ENCODE measurements at regions not wholly inside any gene's neighbourhood (a gene's known extent, or its start where the extent isn't known, plus 50 kb on each side); places are given as distances from the start of the nearest gene placed in this dataset.

- no peak for TF ChIP-seq RBBP5 (conservative IDR thresholded peaks at IDR 0.05)
- no peak for TF ChIP-seq SPI1 (IDR thresholded peaks at IDR 0.05; ENCODE audit: borderline replicate concordance, insufficient read depth, low read depth, low read length)
- TF ChIP-seq CHD2 (IDR thresholded peaks at IDR 0.05; ENCODE audit: borderline replicate concordance, low read depth, low read length): no peak
- TF ChIP-seq TCF7 (IDR thresholded peaks at IDR 0.05; ENCODE audit: borderline replicate concordance): no peak
Observed at GRCh38 chr2:81513328-81513727, 1208.8 kb upstream of the LRRTM1 start (continued).

GRCh38 chr2:81505586-81505985 lies 1201.0 kb upstream of the LRRTM1 start:
- no peak overlapping the region for H3K27ac ChIP-seq (ENCODE audit: control insufficient read depth, insufficient read depth)
- ChIA-PET SMC1A (ENCODE audit: uncharacterized antibody, unreplicated experiment) (no interaction called here), POLR2A (no interaction called here), CTCF (no interaction called here), RAD21 (ENCODE audit: unreplicated experiment) (no interaction called here)
- TF ChIP-seq ZNF384 (IDR thresholded peaks at IDR 0.05; ENCODE audit: borderline replicate concordance, low read depth, low read length) (no peak), NFYA (IDR thresholded peaks at IDR 0.05; ENCODE audit: borderline replicate concordance, low read depth, low read length) (no peak), RELB (IDR thresholded peaks at IDR 0.05; ENCODE audit: low read depth) (no peak), TARDBP (IDR thresholded peaks at IDR 0.05; ENCODE audit: borderline replicate concordance) (no peak), BHLHE40 (IDR thresholded peaks at IDR 0.05; ENCODE audit: borderline replicate concordance in 1 of 2, low read depth in 2 of 2, low read length in 1 of 2) (no peak), CTCF (IDR thresholded peaks at IDR 0.05 in 2 of 3, conservative IDR thresholded peaks at IDR 0.05 in 1 of 3; ENCODE audit: control insufficient read depth in 2 of 3, extremely low read depth in 1 of 3, insufficient read depth in 1 of 3, low read depth in 3 of 3, low read length in 3 of 3) (no peak), SUPT20H (IDR thresholded peaks at IDR 0.05; ENCODE audit: borderline replicate concordance, control insufficient read depth, low read depth, low read length) (no peak), NFYB (IDR thresholded peaks at IDR 0.05; ENCODE audit: insufficient read depth, low read depth, low read length) (no peak)
- no peak for ATAC-seq
- FAIRE-seq: no peak
- intact Hi-C loops (cut with micrococcal nuclease; ENCODE audit: unreplicated experiment) (no loop called here), in situ Hi-C loops (cut with MboI) (no loop called here)
- 32% methylated on average over 2 of the region's 2 CpGs for WGBS (ENCODE audit: insufficient coverage, insufficient replicate concordance, low lambda C conversion rate, missing lambda C conversion rate)
- H3K9me3 ChIP-seq (replicated peaks; ENCODE audit: control insufficient read depth, insufficient read depth, low read length): no peaks in the 10 kb centered on the region
- no peaks in the 10 kb centered on the region for H3K79me2 ChIP-seq (ENCODE audit: control insufficient read depth, insufficient read depth, low read length)
- H4K20me1 ChIP-seq (ENCODE audit: control insufficient read depth, insufficient read depth): no peaks in the 10 kb centered on the region
- H3K4me3 ChIP-seq: no peak overlapping the region
- no peaks in the 10 kb centered on the region for H3K36me3 ChIP-seq (ENCODE audit: control insufficient read depth in 2 of 2, insufficient read depth in 2 of 2, low read length in 1 of 2)
- H3K9ac ChIP-seq (ENCODE audit: control insufficient read depth, insufficient read depth, low read length): no peak overlapping the region
- no TSS peak for BruUV-seq (replicated peaks)
- no peaks in the 10 kb centered on the region for H3K4me1 ChIP-seq (ENCODE audit: control insufficient read depth, insufficient read depth, low read length)
- H2AFZ ChIP-seq (ENCODE audit: control insufficient read depth, low read depth, low read length): no peak overlapping the region
- no peak overlapping the region for H3K4me2 ChIP-seq (ENCODE audit: control insufficient read depth, insufficient read depth)
- no peaks in the 10 kb centered on the region for H3K27me3 ChIP-seq (replicated peaks in 1 of 2; ENCODE audit: control insufficient read depth in 2 of 2, insufficient read depth in 2 of 2, low read length in 1 of 2)
- no peak for DNase-seq (ENCODE audit: low read depth, low spot score)
